ENCODE measurements at regions not wholly inside any gene's neighbourhood (a gene's known extent, or its start where the extent isn't known, plus 50 kb on each side); places are given as distances from the start of the nearest gene placed in this dataset.
"Not testable (repeated sequence)": the region's sequence is repeated elsewhere in the genome, so short reads cannot be mapped to it uniquely, and the experiment has no call there.

DNA sequence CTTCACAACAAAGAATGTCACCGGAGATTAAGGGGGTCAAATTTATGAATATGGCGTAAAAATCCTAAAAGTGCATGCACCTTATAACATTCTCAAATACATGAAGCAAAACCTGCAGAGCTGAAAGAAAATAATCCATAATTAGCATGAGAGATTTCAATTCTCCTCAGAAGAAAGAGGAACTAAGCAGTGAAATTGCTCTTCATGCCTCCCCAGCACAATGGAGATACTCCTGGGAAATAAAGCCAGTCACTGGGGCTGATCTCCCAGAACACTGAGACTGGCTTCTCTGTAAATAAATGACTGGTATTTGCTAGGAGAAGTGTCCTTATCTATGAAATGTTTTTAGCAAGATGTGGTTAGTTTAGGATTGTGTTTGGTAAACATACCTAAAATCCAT, 68.1 kb downstream of the GOLGA6L6 start:
- H3K4me3 Mint-ChIP-seq (ENCODE audit: unreplicated experiment); POLR2A ChIA-PET; H3K27me3 Mint-ChIP-seq (ENCODE audit: insufficient read depth, unreplicated experiment); H3K27ac Mint-ChIP-seq (ENCODE audit: low read depth, unreplicated experiment); H3K36me3 Mint-ChIP-seq (ENCODE audit: insufficient read depth, unreplicated experiment); H3K4me1 Mint-ChIP-seq (ENCODE audit: insufficient read depth, unreplicated experiment); intact Hi-C loops (cut with micrococcal nuclease); CTCF ChIA-PET; H3K9me3 Mint-ChIP-seq (ENCODE audit: unreplicated experiment); BruUV-seq (replicated peaks); DNase-seq (ENCODE audit: unreplicated experiment): not testable (repeated sequence)

DNA sequence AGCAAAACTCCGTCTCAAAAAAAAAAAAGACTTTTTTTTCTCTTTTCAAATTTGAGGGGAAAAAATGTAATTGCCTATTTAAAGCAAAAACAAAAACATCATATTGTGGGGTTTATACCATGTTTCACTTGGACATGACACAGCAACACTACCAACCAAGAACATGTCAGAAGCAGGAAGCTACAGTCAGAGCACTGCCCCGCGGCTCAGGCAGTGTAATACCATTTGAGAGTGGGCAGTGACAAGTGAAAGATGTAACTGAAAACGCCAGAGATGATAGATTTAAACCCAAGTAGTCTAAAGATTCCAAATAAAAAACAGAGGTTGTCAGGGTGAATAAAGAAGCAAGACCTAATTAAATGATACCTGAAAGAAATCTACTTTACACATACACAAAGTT, 68.6 kb downstream of the GOLGA6L6 start:
- POLR2A ChIA-PET; CTCF ChIA-PET; intact Hi-C loops (cut with micrococcal nuclease); DNase-seq (ENCODE audit: unreplicated experiment); H3K27ac Mint-ChIP-seq (ENCODE audit: low read depth, unreplicated experiment); H3K36me3 Mint-ChIP-seq (ENCODE audit: insufficient read depth, unreplicated experiment); H3K4me1 Mint-ChIP-seq (ENCODE audit: insufficient read depth, unreplicated experiment); H3K4me3 Mint-ChIP-seq (ENCODE audit: unreplicated experiment); H3K9me3 Mint-ChIP-seq (ENCODE audit: unreplicated experiment); BruUV-seq (replicated peaks); H3K27me3 Mint-ChIP-seq (ENCODE audit: insufficient read depth, unreplicated experiment): not testable (repeated sequence)

DNA sequence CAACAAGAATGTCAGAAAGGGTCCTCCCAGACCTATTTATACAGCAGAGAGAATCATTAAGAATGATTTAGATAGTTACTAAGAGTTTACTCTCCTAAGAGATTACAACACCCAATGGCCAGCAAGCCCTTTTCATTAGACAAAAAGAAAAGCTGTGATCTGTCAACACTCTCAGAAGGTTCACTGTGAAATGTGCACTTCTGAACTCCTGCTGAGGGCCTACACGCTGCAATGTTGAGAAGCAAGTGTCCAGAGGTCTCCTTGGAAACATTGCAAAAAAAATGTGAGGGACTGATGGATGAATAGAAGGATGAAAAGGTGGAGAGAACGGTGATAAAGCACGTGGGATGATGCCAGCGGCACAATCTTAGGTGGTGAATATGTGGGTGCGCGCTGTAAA, 70.8 kb downstream of the GOLGA6L6 start:
- DNase-seq (ENCODE audit: unreplicated experiment); CTCF ChIA-PET; H3K36me3 Mint-ChIP-seq (ENCODE audit: insufficient read depth, unreplicated experiment); H3K4me3 Mint-ChIP-seq (ENCODE audit: unreplicated experiment); BruUV-seq (replicated peaks); intact Hi-C loops (cut with micrococcal nuclease); H3K27me3 Mint-ChIP-seq (ENCODE audit: insufficient read depth, unreplicated experiment); H3K9me3 Mint-ChIP-seq (ENCODE audit: unreplicated experiment); H3K4me1 Mint-ChIP-seq (ENCODE audit: insufficient read depth, unreplicated experiment); POLR2A ChIA-PET; H3K27ac Mint-ChIP-seq (ENCODE audit: low read depth, unreplicated experiment): not testable (repeated sequence)

DNA sequence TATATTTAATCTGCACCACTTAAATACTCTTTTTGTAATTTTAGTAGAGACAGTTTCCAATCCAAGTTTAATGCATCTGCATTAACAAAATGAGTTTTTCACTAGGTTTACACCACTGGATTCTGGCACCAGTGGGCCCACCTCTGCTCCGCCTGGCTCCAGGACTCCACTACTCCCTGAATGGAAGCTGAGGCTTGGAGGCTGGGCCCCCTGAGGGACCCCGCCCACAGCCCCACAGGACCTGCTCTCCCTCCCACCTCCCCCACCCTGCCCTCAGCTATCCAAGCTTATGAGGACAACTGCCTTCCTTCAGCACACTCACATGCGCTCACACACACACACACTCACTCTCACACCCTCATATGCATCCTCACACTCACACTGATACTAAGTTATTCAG, 100.5 kb downstream of the GOLGA6L6 start:
- H3K4me3 Mint-ChIP-seq (ENCODE audit: unreplicated experiment); POLR2A ChIA-PET; BruUV-seq (replicated peaks); H3K27ac Mint-ChIP-seq (ENCODE audit: low read depth, unreplicated experiment); H3K36me3 Mint-ChIP-seq (ENCODE audit: insufficient read depth, unreplicated experiment); H3K4me1 Mint-ChIP-seq (ENCODE audit: insufficient read depth, unreplicated experiment); H3K27me3 Mint-ChIP-seq (ENCODE audit: insufficient read depth, unreplicated experiment); DNase-seq (ENCODE audit: unreplicated experiment); intact Hi-C loops (cut with micrococcal nuclease); CTCF ChIA-PET; H3K9me3 Mint-ChIP-seq (ENCODE audit: unreplicated experiment): not testable (repeated sequence)

DNA sequence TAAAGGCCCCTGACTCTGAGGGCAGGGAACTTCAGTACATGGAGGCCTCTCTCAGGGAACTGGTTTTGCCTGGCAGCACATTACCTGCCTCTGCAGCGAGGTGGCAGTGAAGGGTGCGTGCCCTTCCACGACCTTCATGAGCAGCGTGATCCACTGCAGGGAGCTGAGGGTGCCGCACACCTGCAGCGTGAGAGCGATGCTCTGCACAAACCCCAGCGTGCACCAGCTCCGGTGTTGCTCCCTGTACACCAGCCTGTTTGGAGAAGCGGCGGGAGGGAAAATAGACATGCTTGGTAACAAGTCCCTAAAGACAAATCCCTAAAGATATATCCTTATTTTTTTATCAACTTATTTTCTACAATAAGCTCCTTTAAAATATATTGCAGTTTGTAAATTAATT, 101.2 kb downstream of the GOLGA6L6 start:
- POLR2A ChIA-PET; H3K27ac Mint-ChIP-seq (ENCODE audit: low read depth, unreplicated experiment); CTCF ChIA-PET; H3K4me3 Mint-ChIP-seq (ENCODE audit: unreplicated experiment); intact Hi-C loops (cut with micrococcal nuclease); BruUV-seq (replicated peaks); H3K9me3 Mint-ChIP-seq (ENCODE audit: unreplicated experiment); H3K36me3 Mint-ChIP-seq (ENCODE audit: insufficient read depth, unreplicated experiment); DNase-seq (ENCODE audit: unreplicated experiment); H3K27me3 Mint-ChIP-seq (ENCODE audit: insufficient read depth, unreplicated experiment); H3K4me1 Mint-ChIP-seq (ENCODE audit: insufficient read depth, unreplicated experiment): not testable (repeated sequence)

DNA sequence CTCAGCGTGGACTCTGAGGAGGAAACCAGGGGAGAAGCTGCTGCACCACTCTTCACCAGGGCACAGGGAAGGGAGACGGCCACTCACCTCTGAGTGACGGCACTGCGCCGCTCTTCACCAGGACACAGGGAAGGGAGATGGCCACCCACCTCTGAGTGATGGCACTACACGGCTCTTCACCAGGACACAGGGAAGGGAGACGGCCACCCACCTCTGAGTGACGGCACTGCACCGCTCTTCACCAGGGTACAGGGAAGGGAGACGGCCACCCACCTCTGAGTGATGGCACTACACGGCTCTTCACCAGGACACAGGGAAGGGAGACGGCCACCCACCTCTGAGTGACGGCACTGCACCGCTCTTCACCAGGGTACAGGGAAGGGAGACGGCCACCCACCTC, 102.5 kb downstream of the GOLGA6L6 start:
- BruUV-seq (replicated peaks); H3K4me3 Mint-ChIP-seq (ENCODE audit: unreplicated experiment); H3K27ac Mint-ChIP-seq (ENCODE audit: low read depth, unreplicated experiment); H3K4me1 Mint-ChIP-seq (ENCODE audit: insufficient read depth, unreplicated experiment); CTCF ChIA-PET; H3K9me3 Mint-ChIP-seq (ENCODE audit: unreplicated experiment); intact Hi-C loops (cut with micrococcal nuclease); POLR2A ChIA-PET; H3K36me3 Mint-ChIP-seq (ENCODE audit: insufficient read depth, unreplicated experiment); H3K27me3 Mint-ChIP-seq (ENCODE audit: insufficient read depth, unreplicated experiment); DNase-seq (ENCODE audit: unreplicated experiment): not testable (repeated sequence)

DNA sequence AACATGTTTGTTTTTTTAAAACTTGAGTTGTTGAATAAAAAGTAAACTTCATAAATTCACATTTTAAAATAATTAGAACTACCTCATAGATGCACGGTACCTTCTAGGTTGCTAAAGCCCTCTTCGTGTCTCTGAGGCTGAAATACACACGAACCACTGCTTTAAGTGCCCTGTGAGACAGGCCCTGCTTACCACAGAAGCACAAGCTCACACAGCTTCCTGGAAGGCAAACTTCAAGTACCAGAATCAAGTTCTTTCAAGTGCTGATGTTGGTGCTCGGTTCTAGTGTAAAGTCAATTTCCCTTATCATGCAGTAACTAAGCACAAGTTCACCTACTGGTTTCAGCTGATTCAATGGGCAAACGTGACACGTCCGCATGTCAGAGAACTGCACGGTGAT, 103.3 kb downstream of the GOLGA6L6 start:
- H3K4me1 Mint-ChIP-seq (ENCODE audit: insufficient read depth, unreplicated experiment); POLR2A ChIA-PET; H3K4me3 Mint-ChIP-seq (ENCODE audit: unreplicated experiment); H3K9me3 Mint-ChIP-seq (ENCODE audit: unreplicated experiment); intact Hi-C loops (cut with micrococcal nuclease); H3K27ac Mint-ChIP-seq (ENCODE audit: low read depth, unreplicated experiment); DNase-seq (ENCODE audit: unreplicated experiment); H3K27me3 Mint-ChIP-seq (ENCODE audit: insufficient read depth, unreplicated experiment); H3K36me3 Mint-ChIP-seq (ENCODE audit: insufficient read depth, unreplicated experiment); CTCF ChIA-PET; BruUV-seq (replicated peaks): not testable (repeated sequence)

DNA sequence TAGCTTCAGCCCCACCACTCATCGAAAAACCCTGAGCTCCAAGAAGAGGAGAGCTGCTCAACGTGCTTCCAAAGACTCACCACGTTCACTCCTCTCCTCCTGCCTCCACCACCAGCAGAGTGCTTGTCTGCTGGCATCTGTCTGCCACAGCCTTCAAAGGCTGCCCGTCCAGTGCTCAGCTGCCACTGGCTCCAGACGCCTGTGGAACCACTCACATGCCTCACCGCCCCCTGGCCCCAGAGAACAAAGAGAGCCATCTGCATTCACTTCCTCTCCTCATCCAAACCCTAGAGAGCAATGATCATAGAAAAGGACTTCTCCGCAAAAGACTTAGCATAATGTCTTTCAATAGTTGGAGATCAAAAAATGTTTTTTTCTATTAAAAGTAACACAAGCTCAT, 108.1 kb downstream of the GOLGA6L6 start:
- POLR2A ChIA-PET; intact Hi-C loops (cut with micrococcal nuclease); H3K4me3 Mint-ChIP-seq (ENCODE audit: unreplicated experiment); H3K36me3 Mint-ChIP-seq (ENCODE audit: insufficient read depth, unreplicated experiment); DNase-seq (ENCODE audit: unreplicated experiment); H3K4me1 Mint-ChIP-seq (ENCODE audit: insufficient read depth, unreplicated experiment); CTCF ChIA-PET; H3K27ac Mint-ChIP-seq (ENCODE audit: low read depth, unreplicated experiment); H3K9me3 Mint-ChIP-seq (ENCODE audit: unreplicated experiment); H3K27me3 Mint-ChIP-seq (ENCODE audit: insufficient read depth, unreplicated experiment); BruUV-seq (replicated peaks): not testable (repeated sequence)

DNA sequence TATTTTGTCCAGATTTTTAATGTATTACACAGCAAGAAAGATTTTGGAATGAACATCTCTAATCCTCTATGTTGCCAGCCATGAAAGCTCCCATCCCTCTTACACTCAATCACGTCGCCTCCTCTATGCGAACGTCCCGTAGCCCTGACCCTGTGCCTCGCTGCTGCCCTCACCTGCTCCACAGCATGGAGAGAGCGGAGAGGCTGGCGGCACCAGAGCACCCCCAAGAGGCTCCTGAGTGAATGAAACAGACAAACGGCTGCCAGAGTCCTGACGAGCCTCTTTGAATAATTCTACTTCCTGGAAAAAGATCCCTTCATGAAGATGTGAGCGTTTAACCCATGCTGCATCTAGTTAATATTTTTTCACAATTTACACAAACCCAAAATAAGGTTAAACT, 111.1 kb downstream of the GOLGA6L6 start:
- H3K4me1 Mint-ChIP-seq (ENCODE audit: insufficient read depth, unreplicated experiment); H3K9me3 Mint-ChIP-seq (ENCODE audit: unreplicated experiment); BruUV-seq (replicated peaks); CTCF ChIA-PET; DNase-seq (ENCODE audit: unreplicated experiment); POLR2A ChIA-PET; H3K27me3 Mint-ChIP-seq (ENCODE audit: insufficient read depth, unreplicated experiment); H3K36me3 Mint-ChIP-seq (ENCODE audit: insufficient read depth, unreplicated experiment); H3K27ac Mint-ChIP-seq (ENCODE audit: low read depth, unreplicated experiment); H3K4me3 Mint-ChIP-seq (ENCODE audit: unreplicated experiment); intact Hi-C loops (cut with micrococcal nuclease): not testable (repeated sequence)

DNA sequence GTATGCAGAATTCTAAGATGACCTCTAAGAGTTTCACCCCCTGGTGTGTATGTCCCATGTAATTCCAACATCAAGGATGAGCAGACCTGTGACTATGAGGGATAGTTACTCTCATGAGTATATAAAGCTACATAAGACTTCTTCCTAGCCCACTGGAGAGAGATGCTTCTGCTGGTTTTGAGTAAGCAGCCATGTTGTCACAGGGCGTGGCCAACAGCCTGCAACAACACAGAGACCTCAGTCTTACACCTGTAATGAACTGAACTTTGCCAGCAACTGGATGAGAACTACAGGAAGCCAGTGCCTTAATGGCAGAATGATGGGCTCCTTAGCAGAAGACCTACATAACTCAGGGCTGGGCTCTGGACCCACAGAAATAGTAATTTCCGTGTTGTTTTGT, 120.9 kb downstream of the GOLGA6L6 start:
- not testable (repeated sequence) for H3K4me3 Mint-ChIP-seq (ENCODE audit: unreplicated experiment)

More for the DNA sequence above, 120.9 kb downstream of the GOLGA6L6 start:
- intact Hi-C loops (cut with micrococcal nuclease); BruUV-seq (replicated peaks); H3K27ac Mint-ChIP-seq (ENCODE audit: low read depth, unreplicated experiment); CTCF ChIA-PET; H3K27me3 Mint-ChIP-seq (ENCODE audit: insufficient read depth, unreplicated experiment); POLR2A ChIA-PET; H3K36me3 Mint-ChIP-seq (ENCODE audit: insufficient read depth, unreplicated experiment); H3K9me3 Mint-ChIP-seq (ENCODE audit: unreplicated experiment); DNase-seq (ENCODE audit: unreplicated experiment); H3K4me1 Mint-ChIP-seq (ENCODE audit: insufficient read depth, unreplicated experiment): not testable (repeated sequence)
